ENCODE measurements at regions not wholly inside any gene's neighbourhood (a gene's known extent, or its start where the extent isn't known, plus 50 kb on each side); places are given as distances from the start of the nearest gene placed in this dataset.

DNA sequence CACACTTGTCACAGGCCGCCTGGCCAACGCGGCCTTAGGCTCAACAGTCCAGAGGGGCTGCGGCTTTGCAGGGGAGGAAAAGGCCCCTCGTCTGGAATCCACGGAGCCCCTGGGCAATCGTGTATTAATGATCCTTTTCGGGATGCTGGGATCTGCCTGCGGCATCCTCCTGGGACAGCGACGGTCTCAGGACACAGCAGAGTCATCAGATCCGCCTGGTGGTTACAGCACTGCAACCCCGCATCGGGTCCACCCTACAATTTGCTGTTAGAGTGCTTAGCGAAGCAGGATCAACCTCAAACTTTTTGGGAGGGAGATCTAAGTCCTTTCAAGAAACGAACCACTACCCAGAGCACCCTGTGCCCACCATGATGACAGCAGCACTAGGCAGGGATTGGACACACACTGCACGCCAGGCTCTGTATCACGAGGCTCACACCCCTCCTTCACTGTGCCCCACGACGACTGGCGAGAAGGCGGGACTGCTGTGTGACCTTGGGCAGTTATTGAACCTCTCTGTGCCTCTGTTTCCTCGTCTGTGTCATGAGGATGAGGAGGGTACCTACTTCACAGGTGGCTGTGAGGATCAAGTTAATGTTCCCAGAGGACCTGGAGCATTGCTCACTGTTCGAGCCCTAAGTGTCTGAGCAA lies 100.4 kb upstream of the COL5A1 start:
- Histone ChIP-seq H3K36me3 (no peaks in the 10 kb centered on the region), H3K27ac (no peak overlapping the region), H3K9me3 (no peaks in the 10 kb centered on the region), H3K4me3 (no peak overlapping the region), H3K27me3 (no peaks in the 10 kb centered on the region), H3K4me1 (no peaks in the 10 kb centered on the region)
- DNase-seq, result no peak
- TF ChIP-seq POLR2A (IDR thresholded peaks at IDR 0.05), result no peak
- TF ChIP-seq POLR2AphosphoS5 (IDR thresholded peaks at IDR 0.05), result no peak
- no peak for TF ChIP-seq EP300 (IDR thresholded peaks at IDR 0.05)
- TF ChIP-seq CTCF (IDR thresholded peaks at IDR 0.05), result no peak
- no peak for ATAC-seq (ENCODE audit: low FRiP score in 2 of 2)
- 94 to 97% methylated on average over 11 to 24 of the region's 24 CpGs for WGBS, 2 donors

GRCh38 chr9:134544388-134545214 lies 97.0 kb upstream of the COL5A1 start:
- WGBS, 2 donors, result 79 to 86% methylated on average over 20 to 25 of the region's 26 CpGs
- H3K36me3 ChIP-seq, result no peaks in the 10 kb centered on the region
- TF ChIP-seq POLR2A (IDR thresholded peaks at IDR 0.05), result no peak
- TF ChIP-seq EP300 (IDR thresholded peaks at IDR 0.05), result no peak
- TF ChIP-seq CTCF (IDR thresholded peaks at IDR 0.05), result no peak
- no peak for TF ChIP-seq POLR2AphosphoS5 (IDR thresholded peaks at IDR 0.05)
- H3K4me1 ChIP-seq, result no peaks in the 10 kb centered on the region
- peak overlapping the region; percentile 35 to 68 (median 50) for H3K27ac ChIP-seq
- H3K27me3 ChIP-seq, result no peaks in the 10 kb centered on the region
- no peak overlapping the region for H3K4me3 ChIP-seq
- DNase-seq, result no peak
- ATAC-seq (ENCODE audit: low FRiP score in 2 of 2), result peak; percentile 31 to 38
- no peaks in the 10 kb centered on the region for H3K9me3 ChIP-seq

DNA sequence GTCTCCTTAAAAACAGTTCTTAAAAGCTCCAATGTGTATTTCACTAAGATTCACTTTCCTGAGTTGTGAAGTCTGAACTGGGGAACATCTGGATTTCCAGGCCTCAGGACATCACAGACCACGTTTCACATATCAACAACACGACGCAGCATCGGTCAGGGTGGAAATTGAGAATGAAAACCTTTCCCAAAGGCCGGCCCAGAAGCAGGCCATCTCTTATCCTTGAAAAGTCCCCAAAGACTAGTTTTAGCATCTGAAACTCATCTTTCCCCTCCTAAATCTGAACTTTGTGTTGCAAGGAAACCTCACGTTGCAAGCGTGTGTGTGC lies 96.4 kb upstream of the COL5A1 start:
- ATAC-seq (ENCODE audit: low FRiP score in 2 of 2) (no peak), DNase-seq (no peak)
- TF ChIP-seq EP300 (IDR thresholded peaks at IDR 0.05) (no peak), POLR2AphosphoS5 (IDR thresholded peaks at IDR 0.05) (no peak), CTCF (IDR thresholded peaks at IDR 0.05) (no peak), POLR2A (IDR thresholded peaks at IDR 0.05) (no peak)
- no peak overlapping the region for H3K4me3 ChIP-seq
- H3K27me3 ChIP-seq, result no peaks in the 10 kb centered on the region
- no peaks in the 10 kb centered on the region for H3K9me3 ChIP-seq
- peak overlapping the region; percentile 40 to 68 (median 63) for H3K27ac ChIP-seq
- WGBS, 2 donors, result 74 to 77% methylated on average over 7 of the region's 7 CpGs
- H3K4me1 ChIP-seq, result no peaks in the 10 kb centered on the region
- H3K36me3 ChIP-seq, result no peaks in the 10 kb centered on the region

DNA sequence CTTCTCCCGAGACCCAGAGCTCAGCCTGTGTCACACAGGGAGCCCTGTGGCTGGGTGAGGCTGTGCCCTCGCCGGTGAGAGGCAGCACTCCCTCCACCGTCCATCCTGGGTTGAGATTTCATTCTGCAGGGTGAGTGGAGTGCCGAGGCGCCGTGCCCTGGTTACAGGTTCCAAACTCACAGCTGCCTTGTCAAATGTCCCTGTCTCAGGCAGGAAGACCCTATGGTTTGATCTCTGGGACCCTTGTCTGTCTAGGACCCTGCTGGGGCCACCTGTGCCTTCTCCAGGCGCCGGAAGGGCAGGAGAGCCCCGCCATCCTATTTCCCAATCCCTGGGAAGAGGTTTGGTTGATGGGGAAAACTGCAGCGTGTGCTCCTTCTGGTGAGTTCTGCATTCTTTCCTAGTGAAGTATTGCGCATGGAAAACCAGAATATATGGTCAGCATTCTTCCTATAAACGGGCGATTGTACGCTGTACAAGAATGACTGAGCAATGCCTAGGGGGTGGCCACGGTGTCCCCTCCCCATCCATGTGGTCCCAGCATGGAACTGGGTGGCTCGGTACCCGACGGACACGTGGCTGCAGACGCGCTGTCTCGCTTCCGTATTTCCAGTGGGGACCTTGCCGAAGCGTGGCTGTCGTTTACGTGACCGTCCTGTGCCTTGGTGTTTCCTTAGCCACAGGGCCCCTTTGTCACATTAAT lies 95.9 kb upstream of the COL5A1 start:
- DNase-seq, result no peak
- no peak for TF ChIP-seq POLR2A (IDR thresholded peaks at IDR 0.05)
- no peak for TF ChIP-seq EP300 (IDR thresholded peaks at IDR 0.05)
- no peak for TF ChIP-seq CTCF (IDR thresholded peaks at IDR 0.05)
- no peak for TF ChIP-seq POLR2AphosphoS5 (IDR thresholded peaks at IDR 0.05)
- WGBS, 2 donors, result 55 to 66% methylated on average over 15 to 29 of the region's 29 CpGs
- H3K4me3 ChIP-seq, result no peak overlapping the region
- H3K27ac ChIP-seq, result peak overlapping the region in 3 of 4 donors; percentile 31 to 68 (median 65)
- ATAC-seq (ENCODE audit: low FRiP score in 2 of 2), result peak in 1 of 2 donors; percentile 79
- H3K9me3 ChIP-seq, result no peaks in the 10 kb centered on the region
- no peaks in the 10 kb centered on the region for H3K4me1 ChIP-seq
- H3K27me3 ChIP-seq, result no peaks in the 10 kb centered on the region
- H3K36me3 ChIP-seq, result no peaks in the 10 kb centered on the region
